Endothelial cell of umbilical vein (primary cell): ENCODE measurements at regions not wholly inside any gene's neighbourhood (a gene's known extent, or its start where the extent isn't known, plus 50 kb on each side); places are given as distances from the start of the nearest gene placed in this dataset.

ENCODE experiments used
- BruUV-seq: library from RNA; stranded (reverse); fragments of 400-500 nt; replicated peaks from 2 replicates; lab custom pipeline; 2021; lab: Mats Ljungman, UMichigan
- CTCF ChIA-PET: fragments of 300-600, 350-600 bp; sonication (Branson Sonifier 250); formaldehyde crosslinking; loops from one replicate; lab custom pipeline; 2021; ENCODE audit warnings: antibody characterized with exemption, inconsistent platforms; lab: Charles Lee
- POLR2A ChIA-PET: fragments of 300-600, 350-600 bp; sonication (Branson Sonifier 250); formaldehyde crosslinking; loops from one replicate; lab custom pipeline; 2021; ENCODE audit warnings: antibody characterized with exemption, inconsistent platforms; lab: Charles Lee
- DNase-seq: peaks from one replicate; pipeline ENCODE4 v3.0.0-alpha.2; 2011; ENCODE audit warnings: low read depth, low spot score
- FAIRE-seq: peaks from 2 replicates; lab custom pipeline; 2011; peaks lifted over from hg19 to GRCh38; lab: Jason Lieb, UNC
- H2AFZ ChIP-seq: 2 replicates; pipeline ENCODE4 v1.6.0; 2012; ENCODE audit warnings: low read depth, low read length, control low read depth, inconsistent platforms
- H3K27ac ChIP-seq: 2 replicates; pipeline ENCODE4 v1.5.1; 2011; ENCODE audit warnings: low read depth, mild to moderate bottlenecking, control low read depth, low read length, moderate library complexity; ENCODE audit not compliant: insufficient read depth
- H3K27me3 ChIP-seq, 2 experiments: 2 replicates each; pipeline versions ENCODE4 v1.6.0 to v1.6.1; 2011; ENCODE audit warnings: low read length in 2 of 2, mixed read lengths in 1 of 2; ENCODE audit not compliant: control insufficient read depth in 2 of 2, insufficient read depth in 2 of 2
- H3K36me3 ChIP-seq, 2 experiments: 2 replicates in 1 of 2; 3 replicates in 1 of 2; pipeline ENCODE4 v1.5.1; 2011; ENCODE audit warnings: low read length in 2 of 2, mild to moderate bottlenecking in 1 of 2, moderate library complexity in 1 of 2; ENCODE audit not compliant: control insufficient read depth in 2 of 2, insufficient read depth in 2 of 2; ENCODE audit errors: extremely low read depth in 1 of 2
- H3K4me1 ChIP-seq: 3 replicates; pipeline ENCODE4 v1.5.1; 2011; ENCODE audit warnings: mild to moderate bottlenecking, low read length; ENCODE audit not compliant: control insufficient read depth, insufficient read depth; ENCODE audit errors: extremely low read depth
- H3K4me2 ChIP-seq: 2 replicates; pipeline ENCODE4 v1.6.1; 2011; ENCODE audit warnings: low read length, control low read depth, mixed read lengths; ENCODE audit not compliant: insufficient read depth
- H3K4me3 ChIP-seq, 3 experiments: fragments of 200-600 bp in 1 of 3; sonication (generic), shearing (Covaris generic) in 1 of 3; replicated peaks in 1 of 3; 2 replicates each; pipeline ENCODE4 v1.5.1; 2011 to 2016; ENCODE audit warnings: control low read depth in 3 of 3, low read length in 3 of 3, mild to moderate bottlenecking in 2 of 3, inconsistent platforms in 1 of 3, low read depth in 1 of 3, moderate library complexity in 1 of 3; ENCODE audit not compliant: insufficient read depth in 1 of 3
- H3K79me2 ChIP-seq: 2 replicates; pipeline ENCODE4 v1.6.0; 2012; ENCODE audit warnings: low read length, inconsistent platforms; ENCODE audit not compliant: control insufficient read depth, insufficient read depth
- H3K9ac ChIP-seq: replicated peaks from 2 replicates; pipeline ENCODE3; 2011; ENCODE audit warnings: low read length, control low read depth; ENCODE audit not compliant: insufficient read depth; ENCODE audit errors: extremely low read depth
- H3K9me1 ChIP-seq: replicated peaks from 3 replicates; pipeline ENCODE4 v1.6.0; 2011; ENCODE audit warnings: mild to moderate bottlenecking, low read length; ENCODE audit not compliant: control insufficient read depth, insufficient read depth; ENCODE audit errors: extremely low read depth
- H3K9me3 ChIP-seq: replicated peaks from 2 replicates; pipeline ENCODE4 v1.5.1; 2012; ENCODE audit warnings: low read length, inconsistent platforms; ENCODE audit not compliant: control insufficient read depth, insufficient read depth
- H4K20me1 ChIP-seq: replicated peaks from 2 replicates; pipeline ENCODE3; 2011; ENCODE audit warnings: mild to moderate bottlenecking, low read length; ENCODE audit not compliant: control insufficient read depth, insufficient read depth; ENCODE audit errors: extremely low read depth
- EZH2 ChIP-seq: IDR thresholded peaks from 2 replicates; pipeline ENCODE4 v1.6.1; 2012; ENCODE audit warnings: borderline replicate concordance, low read depth, mild to moderate bottlenecking, moderate library complexity, low read length, inconsistent platforms; ENCODE audit not compliant: severe bottlenecking
- FOS ChIP-seq: IDR thresholded peaks from 2 replicates; pipeline ENCODE4 v1.6.1; 2011; ENCODE audit warnings: mild to moderate bottlenecking, low read length, moderate library complexity, borderline replicate concordance; ENCODE audit not compliant: insufficient read depth
- GATA2 ChIP-seq: IDR thresholded peaks from 2 replicates; pipeline ENCODE4 v1.7.0; 2011; ENCODE audit warnings: low read depth, mild to moderate bottlenecking, moderate library complexity, mixed read lengths, low read length; ENCODE audit not compliant: insufficient read length, insufficient read depth
- JUN ChIP-seq: IDR thresholded peaks from 2 replicates; pipeline ENCODE4 v1.6.1; 2011; ENCODE audit warnings: borderline replicate concordance, low read depth; ENCODE audit not compliant: insufficient read length, insufficient read depth
- MYC ChIP-seq: IDR thresholded peaks from one replicate; pipeline ENCODE4 v1.6.1; 2011; ENCODE audit warnings: mild to moderate bottlenecking, low read depth, low read length
- POLR2A ChIP-seq: IDR thresholded peaks from 2 replicates; pipeline ENCODE4 v1.6.1; 2012; ENCODE audit warnings: low read depth, mild to moderate bottlenecking, control low read depth, low read length
- POLR2AphosphoS5 ChIP-seq: IDR thresholded peaks from 2 replicates; pipeline ENCODE4 v1.6.1; 2012; ENCODE audit warnings: low read depth, mild to moderate bottlenecking, control low read depth, low read length, moderate library complexity; ENCODE audit not compliant: insufficient read depth
- dilution Hi-C: fragments of 300-500 bp; cut with MboI; formaldehyde crosslinking; loops from one replicate; pipeline ENCODE4 v1.15.0; 2019; ENCODE audit warnings: low sequenced_read_pairs; ENCODE audit not compliant: extremely low pct_ligation_motif_present
- intact Hi-C: fragments of 100-400 bp; cut with micrococcal nuclease; formaldehyde crosslinking; loops from one replicate; pipeline ENCODE4 v1.10.0; 2022
- TF ChIP-seq, protein P1 (sequence below), 2 donors: IDR thresholded peaks; 1 replicate in 1 of 2; 2 replicates in 1 of 2; pipeline ENCODE4 v1.5.1; 2011; ENCODE audit warnings: low read length in 2 of 2, mild to moderate bottlenecking in 2 of 2, moderate library complexity in 2 of 2, control low read depth in 1 of 2, inconsistent platforms in 1 of 2, low read depth in 1 of 2; ENCODE audit not compliant: insufficient read depth in 1 of 2; ENCODE audit errors: extremely low read depth in 1 of 2
- TF ChIP-seq, protein P2 (sequence below): IDR thresholded peaks from 2 replicates; pipeline ENCODE4 v1.6.1; 2011; ENCODE audit not compliant: insufficient read depth, insufficient read length

DNA sequence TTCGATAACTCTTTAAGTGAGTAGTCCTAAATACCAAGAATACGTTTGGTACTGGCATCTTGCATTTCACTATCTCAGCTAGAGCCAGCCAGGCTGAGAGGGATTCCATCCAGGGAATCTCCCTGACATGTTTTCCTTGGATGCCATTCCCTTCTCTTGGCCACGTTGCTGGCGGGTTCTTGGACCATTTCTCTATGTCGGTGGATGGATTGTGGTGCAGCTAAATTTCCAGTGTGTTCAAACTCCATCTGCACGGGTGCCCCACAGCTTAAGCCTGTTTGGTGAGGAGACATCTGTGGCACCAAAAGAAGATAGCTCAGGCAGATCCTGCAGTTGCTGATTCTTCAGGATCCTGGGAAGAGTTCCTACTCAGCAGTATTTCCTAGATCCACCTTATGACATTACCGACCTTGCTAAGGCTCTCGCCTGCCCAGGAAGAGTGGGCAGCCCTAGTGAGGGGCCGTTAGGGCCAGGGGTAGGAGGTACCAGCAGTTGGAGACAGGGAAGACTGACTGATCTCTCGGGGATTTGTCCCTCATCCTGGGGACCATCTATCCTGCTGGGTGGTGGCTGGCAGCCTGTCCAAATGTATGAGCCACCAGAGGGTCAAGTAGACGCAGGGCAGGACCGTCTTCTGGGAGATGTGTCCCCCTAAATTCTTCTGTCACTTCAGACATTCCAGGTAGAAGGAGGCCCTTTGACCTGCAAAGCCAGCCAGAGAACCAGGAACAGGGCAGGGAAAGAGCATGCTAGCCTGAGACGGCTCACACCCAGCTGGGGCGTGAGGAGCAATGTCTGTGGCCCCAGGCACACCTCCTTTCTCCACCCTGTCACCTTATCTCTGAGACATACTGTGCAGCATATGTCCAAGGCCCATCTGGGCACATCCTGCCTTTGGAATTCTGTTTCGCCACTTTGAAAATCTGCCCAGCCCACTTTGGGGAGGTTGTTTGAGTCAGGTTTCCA is 72.6 kb upstream of the CAPRIN2 start:
- no peak for FAIRE-seq
- Histone ChIP-seq H3K9me1 (no peaks in the 10 kb centered on the region), H3K27ac (no peak overlapping the region), H3K36me3 (no peaks in the 10 kb centered on the region), H4K20me1 (no peaks in the 10 kb centered on the region), H3K27me3 (peaks cover 15 to 22% of the 10 kb centered on the region in 2 experiments), H3K4me1 (peaks cover 6% of the 10 kb centered on the region), H2AFZ (no peak overlapping the region), H3K9me3 (no peaks in the 10 kb centered on the region), H3K9ac (no peak overlapping the region), H3K4me2 (no peak overlapping the region), H3K4me3 (no peak overlapping the region), H3K79me2 (no peaks in the 10 kb centered on the region)
- DNase-seq = no peak
- CTCF ChIA-PET = no interaction called here
- no TSS peak for BruUV-seq
- dilution Hi-C loops = loop anchor here (25.0 kb wide), 1 partner anchor 410 kb away; no protein-coding TSS in a partner anchor
- intact Hi-C loops = no loop called here
- POLR2A ChIA-PET = no interaction called here
- TF ChIP-seq MYC (no peak), POLR2AphosphoS5 (no peak)

DNA sequence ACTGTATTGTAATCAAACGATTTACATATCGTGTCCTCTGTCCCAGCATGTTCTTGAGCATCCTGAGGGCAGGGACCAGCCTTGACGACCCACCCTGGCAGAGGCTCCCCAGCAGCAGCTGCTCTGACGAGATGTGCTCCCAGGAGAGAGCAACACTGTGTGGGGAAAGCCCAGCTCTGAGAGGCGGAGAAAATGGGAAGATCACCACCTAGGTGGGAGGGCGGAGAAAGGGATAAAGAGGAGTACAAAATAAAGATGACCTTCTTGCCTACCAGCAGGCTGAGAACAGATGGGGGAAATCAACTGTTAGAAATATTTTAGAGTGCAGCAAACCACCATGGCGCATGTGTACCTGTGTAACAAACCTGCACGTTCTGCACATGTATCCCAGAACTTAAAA is 71.5 kb upstream of the CAPRIN2 start:
- CTCF ChIA-PET = interaction anchor here (1.1 kb wide), 1 partner anchor 11 kb away, joined by 3 read pairs; no protein-coding TSS in a partner anchor
- H3K9me3 ChIP-seq = no peaks in the 10 kb centered on the region
- FAIRE-seq (no peak), DNase-seq (no peak)
- no peaks in the 10 kb centered on the region for H3K9me1 ChIP-seq
- no peak overlapping the region for H3K4me3 ChIP-seq
- H3K4me2 ChIP-seq = no peak overlapping the region
- no peak overlapping the region for H2AFZ ChIP-seq
- dilution Hi-C loops (loop anchor here (25.0 kb wide), 1 partner anchor 411 kb away; no protein-coding TSS in a partner anchor), intact Hi-C loops (no loop called here)
- TF ChIP-seq JUN = no peak
- no peak for TF ChIP-seq EZH2
- no peak for TF ChIP-seq POLR2A
- TF ChIP-seq, protein P1, sequence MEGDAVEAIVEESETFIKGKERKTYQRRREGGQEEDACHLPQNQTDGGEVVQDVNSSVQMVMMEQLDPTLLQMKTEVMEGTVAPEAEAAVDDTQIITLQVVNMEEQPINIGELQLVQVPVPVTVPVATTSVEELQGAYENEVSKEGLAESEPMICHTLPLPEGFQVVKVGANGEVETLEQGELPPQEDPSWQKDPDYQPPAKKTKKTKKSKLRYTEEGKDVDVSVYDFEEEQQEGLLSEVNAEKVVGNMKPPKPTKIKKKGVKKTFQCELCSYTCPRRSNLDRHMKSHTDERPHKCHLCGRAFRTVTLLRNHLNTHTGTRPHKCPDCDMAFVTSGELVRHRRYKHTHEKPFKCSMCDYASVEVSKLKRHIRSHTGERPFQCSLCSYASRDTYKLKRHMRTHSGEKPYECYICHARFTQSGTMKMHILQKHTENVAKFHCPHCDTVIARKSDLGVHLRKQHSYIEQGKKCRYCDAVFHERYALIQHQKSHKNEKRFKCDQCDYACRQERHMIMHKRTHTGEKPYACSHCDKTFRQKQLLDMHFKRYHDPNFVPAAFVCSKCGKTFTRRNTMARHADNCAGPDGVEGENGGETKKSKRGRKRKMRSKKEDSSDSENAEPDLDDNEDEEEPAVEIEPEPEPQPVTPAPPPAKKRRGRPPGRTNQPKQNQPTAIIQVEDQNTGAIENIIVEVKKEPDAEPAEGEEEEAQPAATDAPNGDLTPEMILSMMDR (IDR thresholded peaks at IDR 0.05; ENCODE audit: extremely low read depth in 1 of 2, insufficient read depth in 1 of 2, low read depth in 1 of 2, low read length in 2 of 2) = no peak
- no peak for TF ChIP-seq FOS
- TF ChIP-seq, protein P2, sequence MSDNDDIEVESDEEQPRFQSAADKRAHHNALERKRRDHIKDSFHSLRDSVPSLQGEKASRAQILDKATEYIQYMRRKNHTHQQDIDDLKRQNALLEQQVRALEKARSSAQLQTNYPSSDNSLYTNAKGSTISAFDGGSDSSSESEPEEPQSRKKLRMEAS = no peak
- no peak for TF ChIP-seq GATA2
- no peak for TF ChIP-seq MYC
- no peak for TF ChIP-seq POLR2AphosphoS5
- H3K27ac ChIP-seq = no peak overlapping the region
- H3K4me1 ChIP-seq = peaks cover 6% of the 10 kb centered on the region
- H3K27me3 ChIP-seq = peaks cover 15 to 20% of the 10 kb centered on the region in 2 experiments
- H4K20me1 ChIP-seq = no peaks in the 10 kb centered on the region
- no peaks in the 10 kb centered on the region for H3K36me3 ChIP-seq
- no peak overlapping the region for H3K9ac ChIP-seq
- no peaks in the 10 kb centered on the region for H3K79me2 ChIP-seq
- BruUV-seq = no TSS peak
- POLR2A ChIA-PET = no interaction called here
